GM19023 (cell line): ENCODE measurements at regions not wholly inside any gene's neighbourhood (a gene's known extent, or its start where the extent isn't known, plus 50 kb on each side); places are given as distances from the start of the nearest gene placed in this dataset.

Experiments used
- ATAC-seq: cut with Tn5 transposase; IDR thresholded peaks from one replicate; pipeline ENCODE4 v1.9.1; 2021; ENCODE audit warnings: mild to moderate bottlenecking, moderate library complexity; ENCODE audit not compliant: unreplicated experiment

GRCh38 chr7:67738145-67738544, 741.5 kb downstream of the TYW1 start:
- ATAC-seq: no peak

GRCh38 chr7:67738958-67739357, 742.3 kb downstream of the TYW1 start:
- no peak for ATAC-seq

GRCh38 chr7:67743501-67743900, 746.9 kb downstream of the TYW1 start:
- no peak for ATAC-seq

GRCh38 chr7:67752227-67752626, 755.6 kb downstream of the TYW1 start:
- no peak for ATAC-seq

GRCh38 chr7:67753891-67754290, 757.3 kb downstream of the TYW1 start:
- ATAC-seq: no peak

GRCh38 chr7:67754651-67755050, 758.0 kb downstream of the TYW1 start:
- no peak for ATAC-seq

GRCh38 chr7:67758551-67758950, 761.9 kb downstream of the TYW1 start:
- no peak for ATAC-seq

GRCh38 chr7:67760971-67761370, 764.3 kb downstream of the TYW1 start:
- ATAC-seq: no peak

- no peak for ATAC-seq
Measured at GRCh38 chr7:67762516-67762915, 765.9 kb downstream of the TYW1 start.

- ATAC-seq: no peak
Measured at GRCh38 chr7:67764289-67764688, 767.7 kb downstream of the TYW1 start.

- no peak for ATAC-seq
Measured at GRCh38 chr7:67765481-67766175, 769.0 kb downstream of the TYW1 start.

- ATAC-seq: no peak
Measured at GRCh38 chr7:67766906-67767410, 770.3 kb downstream of the TYW1 start.

GRCh38 chr7:67771846-67772605, 775.4 kb downstream of the TYW1 start:
- no peak for ATAC-seq

- ATAC-seq: no peak
Measured at GRCh38 chr7:67773081-67773480, 776.4 kb downstream of the TYW1 start.

GRCh38 chr7:67777119-67777518, 780.5 kb downstream of the TYW1 start:
- ATAC-seq: no peak

- no peak for ATAC-seq
Measured at GRCh38 chr7:67781841-67782240, 785.2 kb downstream of the TYW1 start.

GRCh38 chr7:67786021-67786420, 789.4 kb downstream of the TYW1 start:
- no peak for ATAC-seq

GRCh38 chr7:67788669-67789068, 792.0 kb downstream of the TYW1 start:
- ATAC-seq: no peak

- ATAC-seq: no peak
Measured at GRCh38 chr7:67791918-67792317, 795.3 kb downstream of the TYW1 start.

GRCh38 chr7:67794544-67794943, 797.9 kb downstream of the TYW1 start:
- no peak for ATAC-seq

- ATAC-seq: no peak
Measured at GRCh38 chr7:67803789-67804188, 807.2 kb downstream of the TYW1 start.

GRCh38 chr7:67805921-67806471, 809.4 kb downstream of the TYW1 start:
- no peak for ATAC-seq
